Lower leg skin (tissue), 3 donors: ENCODE measurements at regions not wholly inside any gene's neighbourhood (a gene's known extent, or its start where the extent isn't known, plus 50 kb on each side); places are given as distances from the start of the nearest gene placed in this dataset.

ENCODE experiments used
- CTCF ChIP-seq, 3 donors: fragments of 450-650 bp; IDR thresholded peaks; one replicate each; pipeline ENCODE4 v1.5.1; 2016; ENCODE audit warnings: antibody characterized with exemption in 3 of 3, mild to moderate bottlenecking in 3 of 3, moderate library complexity in 2 of 3
- POLR2A ChIP-seq, 2 donors: fragments of 450-650 bp; IDR thresholded peaks; one replicate each; pipeline ENCODE4 v1.6.1; 2016 to 2017; ENCODE audit warnings: antibody characterized with exemption in 2 of 2, mild to moderate bottlenecking in 1 of 2, moderate library complexity in 1 of 2

GRCh38 chr6:155889410-155889809 lies 433.8 kb upstream of the NOX3 start:
- TF ChIP-seq CTCF (IDR thresholded peaks at IDR 0.05), result no peak
- TF ChIP-seq POLR2A (IDR thresholded peaks at IDR 0.05), result no peak
